Vagina (tissue), 2 donors: ENCODE measurements at regions not wholly inside any gene's neighbourhood (a gene's known extent, or its start where the extent isn't known, plus 50 kb on each side); places are given as distances from the start of the nearest gene placed in this dataset.

Experiments used
- CTCF ChIP-seq, 3 experiments: fragments of 450-650 bp in 2 of 3; fragments of 200-600 bp in 1 of 3; sonication (generic) in 1 of 3; IDR thresholded peaks; one replicate each; pipeline ENCODE4 v1.5.1; 2017 to 2019; ENCODE audit warnings: antibody characterized with exemption in 3 of 3, mild to moderate bottlenecking in 2 of 3, moderate library complexity in 2 of 3
- POLR2A ChIP-seq, 2 donors: fragments of 450-650 bp; IDR thresholded peaks; one replicate each; pipeline ENCODE4 v1.6.1; 2017; ENCODE audit warnings: antibody characterized with exemption in 2 of 2, mild to moderate bottlenecking in 2 of 2, moderate library complexity in 2 of 2
- POLR2AphosphoS5 ChIP-seq, 2 donors: sonication (generic); formaldehyde crosslinking; IDR thresholded peaks; one replicate each; pipeline ENCODE4 v1.9.0; 2017; ENCODE audit warnings: antibody characterized with exemption in 2 of 2, mild to moderate bottlenecking in 2 of 2, low read depth in 1 of 2; ENCODE audit not compliant: insufficient read depth in 1 of 2

GRCh38 chr11:91654686-91655085, 569.9 kb upstream of the FAT3 start:
- TF ChIP-seq POLR2A (IDR thresholded peaks at IDR 0.05) (no peak), CTCF (IDR thresholded peaks at IDR 0.05) (no peak), POLR2AphosphoS5 (IDR thresholded peaks at IDR 0.05; ENCODE audit: insufficient read depth in 1 of 2, low read depth in 1 of 2) (no peak)
